Epithelial cell of proximal tubule (primary cell): ENCODE measurements at regions not wholly inside any gene's neighbourhood (a gene's known extent, or its start where the extent isn't known, plus 50 kb on each side); places are given as distances from the start of the nearest gene placed in this dataset.

Source experiments
- DNase-seq: peaks from one replicate; pipeline ENCODE4 v3.0.0-alpha.2; 2011; ENCODE audit warnings: low read depth
- H3K4me3 ChIP-seq: 2 replicates; pipeline ENCODE4 v1.5.1; 2011; ENCODE audit warnings: low read depth, mild to moderate bottlenecking, low read length
- TF ChIP-seq, protein P1 (sequence below): conservative IDR thresholded peaks from 2 replicates; pipeline ENCODE4 v1.5.1; 2012; ENCODE audit warnings: low read depth, mild to moderate bottlenecking, low read length

DNA sequence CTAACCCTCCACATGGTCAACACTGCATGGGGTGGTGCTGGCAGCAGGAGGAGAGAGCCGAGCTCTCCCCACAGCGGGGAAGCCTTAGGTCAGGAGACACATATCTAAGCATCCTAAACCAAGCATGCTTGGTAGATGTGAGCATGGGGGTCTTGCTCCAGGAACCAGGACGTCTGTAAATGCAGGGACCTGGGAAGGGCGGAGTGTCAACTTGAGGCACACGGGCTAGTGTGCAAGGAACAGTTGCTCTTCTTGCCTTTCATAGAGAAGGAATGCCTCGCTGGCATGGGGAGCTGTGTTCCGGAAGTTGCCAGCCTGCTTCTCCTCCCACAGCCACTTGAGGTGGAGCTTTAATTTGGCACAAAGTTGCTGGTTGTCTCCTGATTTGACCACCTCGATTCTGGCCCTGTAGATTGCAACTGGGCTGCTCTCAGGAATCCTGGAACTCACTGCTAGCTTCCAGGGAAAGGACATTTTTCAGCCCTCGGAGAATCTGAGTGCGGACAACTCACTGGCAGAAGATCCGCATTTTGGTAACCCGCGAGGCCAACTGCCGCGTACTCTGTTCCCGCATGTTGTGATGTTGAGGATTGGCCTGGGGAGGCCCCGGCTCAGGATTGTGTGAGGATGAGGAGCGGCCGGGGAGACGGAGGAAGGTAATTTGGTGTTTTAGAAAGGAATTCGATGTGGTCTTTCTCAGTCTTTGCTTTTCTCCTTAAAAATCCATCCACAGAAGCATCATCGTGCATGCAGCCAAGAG, 370.3 kb upstream of the IRX1 start:
- DNase-seq = no peak
- H3K4me3 ChIP-seq = no peak overlapping the region
- TF ChIP-seq, protein P1, sequence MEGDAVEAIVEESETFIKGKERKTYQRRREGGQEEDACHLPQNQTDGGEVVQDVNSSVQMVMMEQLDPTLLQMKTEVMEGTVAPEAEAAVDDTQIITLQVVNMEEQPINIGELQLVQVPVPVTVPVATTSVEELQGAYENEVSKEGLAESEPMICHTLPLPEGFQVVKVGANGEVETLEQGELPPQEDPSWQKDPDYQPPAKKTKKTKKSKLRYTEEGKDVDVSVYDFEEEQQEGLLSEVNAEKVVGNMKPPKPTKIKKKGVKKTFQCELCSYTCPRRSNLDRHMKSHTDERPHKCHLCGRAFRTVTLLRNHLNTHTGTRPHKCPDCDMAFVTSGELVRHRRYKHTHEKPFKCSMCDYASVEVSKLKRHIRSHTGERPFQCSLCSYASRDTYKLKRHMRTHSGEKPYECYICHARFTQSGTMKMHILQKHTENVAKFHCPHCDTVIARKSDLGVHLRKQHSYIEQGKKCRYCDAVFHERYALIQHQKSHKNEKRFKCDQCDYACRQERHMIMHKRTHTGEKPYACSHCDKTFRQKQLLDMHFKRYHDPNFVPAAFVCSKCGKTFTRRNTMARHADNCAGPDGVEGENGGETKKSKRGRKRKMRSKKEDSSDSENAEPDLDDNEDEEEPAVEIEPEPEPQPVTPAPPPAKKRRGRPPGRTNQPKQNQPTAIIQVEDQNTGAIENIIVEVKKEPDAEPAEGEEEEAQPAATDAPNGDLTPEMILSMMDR = no peak

DNA sequence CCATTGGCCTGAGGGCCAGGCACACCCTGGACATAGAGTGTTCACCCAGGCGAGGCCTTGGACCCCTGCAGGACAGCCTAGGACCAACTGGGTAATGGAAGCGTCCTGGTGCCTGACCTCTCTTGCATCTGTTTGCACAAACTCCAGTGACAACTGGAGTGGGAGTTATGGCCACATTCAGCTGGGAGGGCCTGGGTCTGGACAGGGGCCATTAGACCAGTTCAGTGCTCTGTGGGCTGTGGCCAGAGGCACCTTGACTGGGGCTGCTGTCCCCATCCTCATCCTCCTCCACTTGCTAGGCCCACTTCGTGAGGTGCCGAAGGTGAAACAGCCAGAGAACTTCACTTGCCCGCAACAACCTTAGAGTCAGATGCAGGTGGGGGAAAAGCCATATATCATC, 372.7 kb upstream of the IRX1 start:
- TF ChIP-seq, protein P1 = no peak
- DNase-seq = no peak
- H3K4me3 ChIP-seq = no peak overlapping the region

DNA sequence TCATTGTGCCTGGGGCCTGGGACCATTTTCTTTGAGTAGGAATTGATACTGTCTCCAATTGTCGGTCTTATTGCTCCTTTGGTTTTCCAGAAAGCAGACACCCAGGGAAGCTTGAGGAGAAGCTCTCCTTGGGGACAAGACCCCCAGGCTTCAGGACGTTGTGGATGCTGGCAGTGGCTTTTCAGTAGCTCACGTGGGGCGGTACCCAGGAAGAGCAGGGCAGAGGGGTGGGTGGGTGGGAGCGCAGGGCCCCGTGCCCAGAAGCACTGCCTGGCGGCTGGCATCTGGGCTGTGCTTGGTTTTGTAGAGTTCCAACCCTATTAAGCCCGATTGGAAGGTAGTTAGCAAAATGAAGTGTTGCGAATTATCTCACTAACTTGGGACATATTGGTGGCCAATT, 374.2 kb upstream of the IRX1 start:
- TF ChIP-seq, protein P1 = no peak
- no peak for DNase-seq
- H3K4me3 ChIP-seq = no peak overlapping the region

DNA sequence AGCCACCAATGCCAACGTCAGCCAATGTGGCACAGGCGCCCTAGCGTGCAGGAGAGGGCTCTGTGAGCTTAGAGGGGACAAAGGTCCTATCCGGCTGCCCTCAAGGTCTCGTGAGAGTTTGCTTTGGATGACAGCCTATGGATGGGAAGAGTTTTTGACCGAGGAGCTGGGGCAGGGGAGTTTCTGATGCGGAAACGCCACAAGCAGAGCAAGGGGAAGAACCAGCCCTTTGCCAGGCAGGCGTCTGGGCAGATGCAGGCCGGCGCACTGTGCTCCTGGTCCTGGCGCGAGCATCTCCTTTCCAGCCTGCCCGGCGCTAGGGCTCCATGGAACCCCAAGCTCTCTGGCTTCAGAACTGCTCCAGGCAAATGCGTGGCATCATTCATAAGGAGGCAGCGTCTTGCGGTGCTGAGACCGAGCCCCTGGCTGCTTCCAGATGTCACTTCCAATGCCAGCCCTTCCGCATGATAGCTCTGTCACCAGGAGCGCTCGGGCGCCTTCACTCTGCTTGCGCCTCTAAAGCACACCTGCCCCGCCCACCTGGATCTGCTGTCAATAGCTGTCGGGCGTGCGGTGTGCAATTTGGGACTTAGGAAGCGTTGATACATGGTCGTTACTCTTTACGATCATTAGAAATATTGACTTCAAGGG, 374.9 kb upstream of the IRX1 start:
- no peak for DNase-seq
- TF ChIP-seq, protein P1 = no peak
- no peak overlapping the region for H3K4me3 ChIP-seq

DNA sequence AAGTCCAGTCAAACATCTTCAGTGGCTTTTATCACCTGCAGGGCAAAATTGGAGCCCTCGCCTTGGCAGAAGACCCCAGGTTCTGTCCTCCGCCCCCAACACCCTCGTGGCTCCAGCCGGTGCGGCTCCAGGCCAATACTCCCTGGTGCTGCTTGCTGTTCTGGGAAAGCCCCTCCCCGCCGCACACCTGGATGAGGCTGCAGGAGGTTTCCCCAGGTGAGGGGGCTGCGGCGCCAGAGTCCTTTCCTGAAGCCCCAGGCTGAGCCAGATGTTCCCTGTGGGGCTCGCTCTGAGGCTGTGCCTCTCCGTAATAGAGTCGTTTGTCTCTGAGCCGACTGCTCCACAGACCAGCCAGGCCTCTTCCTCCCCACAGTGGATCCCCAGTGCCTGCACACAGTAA, 375.4 kb upstream of the IRX1 start:
- no peak overlapping the region for H3K4me3 ChIP-seq
- no peak for DNase-seq
- TF ChIP-seq, protein P1 = no peak

DNA sequence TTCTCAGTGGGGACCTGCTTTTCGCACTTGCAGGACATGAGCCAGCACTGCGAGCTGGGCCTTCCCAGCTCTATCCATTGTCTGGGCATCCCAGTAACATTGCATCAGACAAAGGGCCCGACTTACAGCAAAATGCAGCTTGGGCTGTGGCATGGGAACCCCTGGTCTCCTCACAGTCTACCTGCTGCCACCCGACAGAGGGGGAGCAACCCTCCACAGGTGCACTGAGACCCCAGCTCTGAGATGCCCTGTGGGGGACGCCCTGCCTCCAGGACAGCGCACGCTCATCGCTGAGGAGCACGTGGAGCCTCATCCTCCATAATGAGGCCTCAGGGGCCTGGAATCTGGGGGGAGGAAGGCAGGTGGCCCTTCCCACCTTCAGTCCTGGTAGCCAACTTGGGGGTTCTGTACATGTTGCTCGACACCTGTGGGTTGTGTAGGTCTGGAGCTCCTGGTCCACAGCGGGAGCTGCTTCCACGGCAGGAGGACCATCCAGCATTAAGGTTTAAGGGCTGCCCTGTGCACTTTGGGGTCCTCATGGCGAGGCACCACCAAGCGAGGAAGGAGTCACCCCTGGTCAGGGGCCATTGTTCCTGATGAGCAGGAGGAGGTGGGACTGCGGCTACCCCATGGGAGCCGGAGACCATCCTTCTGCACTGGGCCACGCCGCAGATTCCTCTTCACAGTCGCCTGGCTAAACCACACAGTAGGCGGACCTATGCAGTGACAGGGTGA, 376.5 kb upstream of the IRX1 start:
- TF ChIP-seq, protein P1 = no peak
- no peak for DNase-seq
- no peak overlapping the region for H3K4me3 ChIP-seq
